Middle frontal gyrus (tissue), 1 donor: ENCODE measurements at regions not wholly inside any gene's neighbourhood (a gene's known extent, or its start where the extent isn't known, plus 50 kb on each side); places are given as distances from the start of the nearest gene placed in this dataset.

Experiments used
- DNase-seq: peaks from one replicate; pipeline ENCODE4 v3.0.0-alpha.2; 2015; ENCODE audit warnings: low spot score; ENCODE audit errors: extremely low spot score

DNA sequence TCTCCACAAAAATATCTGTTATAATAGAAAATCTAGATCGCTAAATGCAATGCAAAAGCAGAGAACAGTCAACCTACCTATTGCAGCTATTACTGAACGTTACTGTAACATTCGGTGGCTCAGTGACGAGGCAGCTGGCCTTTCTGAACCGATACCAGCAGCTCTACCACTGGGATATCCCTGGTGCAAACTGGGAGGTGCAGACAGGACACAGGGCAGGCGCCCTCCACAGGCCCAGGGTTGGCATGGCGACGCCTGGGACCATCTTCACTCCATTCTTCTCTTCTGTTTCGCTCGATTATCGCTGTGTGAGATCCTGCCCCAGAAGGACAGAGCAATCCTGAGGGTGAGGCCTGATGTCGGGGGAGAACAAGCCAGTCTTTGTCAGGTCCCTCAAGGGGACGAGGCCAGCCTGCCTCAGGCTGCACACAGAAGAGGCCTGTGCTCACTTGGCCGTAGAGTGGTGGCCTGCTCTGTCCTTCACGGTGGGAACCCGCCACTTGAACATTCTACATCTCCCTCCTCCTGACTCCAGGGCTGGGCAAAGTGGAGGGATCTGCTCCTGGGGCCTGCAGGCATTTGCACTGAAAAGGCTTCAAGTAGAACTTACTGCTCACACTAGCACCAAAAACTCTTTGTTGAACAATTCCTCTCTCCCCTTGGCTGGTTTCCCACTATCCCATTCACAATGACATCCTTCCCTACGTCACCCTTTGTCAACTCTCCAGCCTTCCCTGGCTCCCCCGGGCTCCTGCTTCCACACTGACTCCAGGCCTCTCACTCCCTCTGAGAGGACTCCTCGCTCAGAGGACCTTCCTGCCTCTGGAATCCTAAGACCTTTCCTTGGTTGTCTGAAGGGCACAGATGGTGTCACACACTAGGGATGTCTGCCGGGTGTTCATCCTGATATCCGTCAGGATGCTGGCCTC lies 49.7 kb downstream of the CYRIA start:
- DNase-seq: no peak

- DNase-seq: no peak
Measured at GRCh38 chr2:16615246-16615645, 50.4 kb downstream of the CYRIA start.

DNA sequence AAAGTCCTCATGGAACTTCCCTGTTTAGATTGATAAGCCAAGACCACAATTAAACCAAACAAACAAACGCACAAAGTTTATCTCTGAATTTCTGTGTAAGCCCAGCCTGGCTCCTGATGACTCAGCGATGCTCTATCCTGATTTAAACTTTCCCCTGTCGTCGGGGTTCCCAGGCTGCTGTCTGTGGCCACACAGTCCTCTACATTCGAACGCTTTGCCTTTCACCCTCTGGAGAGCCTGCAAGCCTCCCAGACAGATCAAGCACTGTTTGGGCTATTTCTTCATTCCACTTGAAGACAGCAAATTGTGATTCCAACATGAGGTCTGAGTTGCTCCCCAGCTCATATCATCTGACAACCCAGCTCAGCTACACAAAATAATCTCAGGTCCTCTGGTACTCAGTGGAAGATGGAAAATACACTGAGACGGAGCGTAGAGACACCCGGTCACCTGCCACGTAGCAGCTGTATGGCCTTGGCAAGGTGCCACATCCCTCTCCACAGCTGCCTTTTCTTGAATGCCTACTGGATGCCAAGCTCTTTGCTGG lies 51.2 kb downstream of the CYRIA start:
- DNase-seq: no peak

GRCh38 chr2:16613539-16614011 lies 52.1 kb downstream of the CYRIA start:
- DNase-seq: no peak

DNA sequence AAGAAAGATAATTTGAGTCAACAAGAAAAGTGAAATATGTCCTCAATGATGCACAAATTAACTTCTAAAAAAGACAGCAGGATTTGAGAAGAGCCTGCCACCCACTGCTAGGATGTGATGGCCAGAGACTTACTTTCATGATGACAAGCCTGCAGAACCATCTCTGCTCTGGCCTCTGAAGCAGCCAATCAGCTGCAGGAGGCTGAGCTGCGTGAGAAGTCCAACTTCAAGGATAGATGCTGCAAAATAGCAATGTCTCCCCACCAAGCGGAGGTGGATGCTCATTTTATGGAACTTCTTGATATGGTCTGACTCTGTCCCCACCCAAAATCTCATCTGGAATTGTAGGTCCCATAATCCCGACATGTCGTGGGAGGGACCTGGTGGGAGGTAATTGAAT lies 53.1 kb downstream of the CYRIA start:
- DNase-seq: peak; percentile 31

- no peak for DNase-seq
Measured at GRCh38 chr2:16609786-16610185, 55.8 kb downstream of the CYRIA start.

DNA sequence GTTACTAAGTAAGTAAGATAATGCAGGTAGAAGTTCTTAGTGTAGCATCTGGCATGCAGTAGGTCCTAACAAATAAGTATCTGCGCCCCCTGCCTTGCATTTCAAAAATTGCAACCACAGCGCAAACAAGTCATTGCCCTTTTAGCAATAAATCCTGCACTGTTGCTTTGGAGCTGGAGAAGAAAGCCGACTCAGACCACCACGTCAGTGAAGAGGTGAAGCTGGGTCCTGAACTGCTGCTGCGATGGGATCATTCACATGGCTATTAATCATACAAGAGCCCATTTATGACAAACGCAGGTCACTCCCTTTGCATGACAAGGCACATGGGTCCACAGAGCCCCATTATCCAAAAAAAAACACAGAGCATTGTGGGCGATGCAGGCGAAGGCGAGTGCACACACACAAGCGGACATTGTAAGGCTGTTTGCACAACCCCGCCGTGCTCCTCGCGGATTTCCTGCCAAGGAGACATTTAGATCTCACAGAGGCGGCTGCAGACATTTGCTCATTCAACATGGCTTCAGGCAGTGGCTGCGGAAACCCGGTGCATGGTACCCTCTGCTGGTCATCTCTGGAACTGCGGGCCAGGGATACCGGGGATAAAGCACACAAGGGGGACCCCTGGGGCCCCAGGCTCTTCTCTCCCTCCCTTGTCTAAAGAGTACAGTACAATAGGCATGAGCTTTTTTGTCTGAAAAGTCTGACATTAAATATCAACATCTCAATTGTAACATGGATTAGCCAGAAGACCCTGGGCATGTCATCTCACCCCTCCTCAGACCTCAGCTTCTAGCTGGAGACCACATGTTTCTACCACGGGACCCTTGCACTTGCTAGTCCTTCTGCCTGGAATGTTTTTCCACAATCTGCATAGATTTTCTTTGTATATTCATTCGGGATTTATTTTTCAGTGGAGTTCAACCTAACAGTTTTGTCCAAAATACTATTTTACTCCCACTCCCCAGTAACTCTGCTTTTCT lies 56.7 kb downstream of the CYRIA start:
- DNase-seq: peak; percentile 71

DNA sequence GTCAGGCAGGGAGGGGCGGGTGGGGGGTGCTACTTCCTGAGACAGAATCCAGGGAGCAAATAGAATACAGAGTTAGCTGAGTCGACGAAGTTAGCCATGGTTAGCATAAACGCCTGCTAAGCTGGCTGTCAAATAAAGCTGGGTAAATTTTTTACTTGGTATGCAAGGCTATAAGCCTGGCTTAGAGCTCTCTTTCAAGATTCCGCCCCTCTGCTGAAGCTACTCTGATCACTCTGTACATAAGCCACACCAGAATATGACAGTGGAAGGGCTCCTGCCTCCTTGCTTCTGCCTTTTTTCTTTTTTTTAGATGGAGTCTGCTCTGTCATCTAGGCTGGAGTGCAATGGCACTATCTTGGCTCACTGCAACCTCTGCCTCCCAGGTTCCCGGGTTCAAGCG lies 58.3 kb downstream of the CYRIA start:
- DNase-seq: no peak

DNA sequence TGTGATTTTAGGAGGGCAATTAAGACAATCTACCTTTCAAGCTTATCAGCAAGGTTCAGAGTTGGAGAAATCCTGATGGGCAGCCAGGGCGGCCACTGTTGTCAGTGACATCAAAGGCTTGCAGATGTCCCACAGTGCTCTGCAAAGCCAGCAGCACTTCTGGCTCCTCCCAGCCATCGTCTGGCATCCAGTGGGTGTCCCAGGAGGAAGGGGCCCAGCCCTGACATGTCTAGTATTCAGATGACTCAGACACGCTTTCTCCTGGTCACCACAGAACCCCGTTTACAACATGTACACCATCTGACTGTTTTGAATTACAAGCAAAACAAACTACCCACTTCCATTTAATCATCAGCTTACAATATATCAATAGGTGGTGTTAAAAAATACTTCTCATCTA lies 61.4 kb downstream of the CYRIA start:
- no peak for DNase-seq

GRCh38 chr2:16591370-16591933 lies 74.2 kb downstream of the CYRIA start:
- DNase-seq: no peak

DNA sequence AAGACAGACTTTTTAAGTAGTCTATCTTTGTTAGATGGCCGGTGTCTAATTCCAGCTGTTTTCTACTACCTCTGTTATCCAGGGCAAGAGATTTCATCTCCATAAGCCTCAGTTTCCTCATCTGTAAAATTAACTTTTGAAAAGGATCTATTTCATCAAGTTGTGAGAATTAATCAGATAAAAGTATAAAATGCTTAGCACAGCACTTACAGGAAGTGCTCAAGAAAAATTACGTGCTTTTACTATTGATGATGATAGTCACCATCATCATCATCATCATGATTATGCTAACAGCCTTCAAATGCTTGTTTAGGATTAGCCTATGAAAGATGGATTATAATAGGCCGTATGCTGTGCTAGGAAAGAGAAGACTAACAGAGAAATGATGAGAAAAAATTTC lies 76.2 kb downstream of the CYRIA start:
- no peak for DNase-seq

GRCh38 chr2:16588565-16588964 lies 77.1 kb downstream of the CYRIA start:
- DNase-seq: no peak

DNA sequence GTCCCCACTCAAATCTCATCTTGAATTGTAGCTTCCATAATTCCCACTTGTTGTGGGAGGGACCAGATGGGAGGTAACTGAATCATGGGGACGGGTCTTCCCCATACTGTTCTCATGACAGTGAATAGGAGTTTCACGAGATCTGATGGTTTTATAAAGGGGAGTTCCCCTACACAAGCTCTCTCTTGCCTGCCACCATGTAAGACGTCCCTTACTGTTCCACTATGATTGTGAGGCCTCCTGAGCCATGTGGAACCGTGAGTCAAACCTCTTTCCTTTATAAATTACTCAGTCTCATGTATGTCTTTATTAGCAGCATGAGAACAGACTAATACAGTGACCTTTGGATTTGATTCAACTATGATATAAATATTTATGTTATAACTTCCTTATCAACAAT lies 78.0 kb downstream of the CYRIA start:
- no peak for DNase-seq

GRCh38 chr2:16584824-16585540 lies 80.7 kb downstream of the CYRIA start:
- no peak for DNase-seq

GRCh38 chr2:16584084-16584483 lies 81.5 kb downstream of the CYRIA start:
- no peak for DNase-seq

GRCh38 chr2:16581241-16581640 lies 84.4 kb downstream of the CYRIA start:
- no peak for DNase-seq

- no peak for DNase-seq
Measured at GRCh38 chr2:16578081-16578480, 87.6 kb downstream of the CYRIA start.

DNA sequence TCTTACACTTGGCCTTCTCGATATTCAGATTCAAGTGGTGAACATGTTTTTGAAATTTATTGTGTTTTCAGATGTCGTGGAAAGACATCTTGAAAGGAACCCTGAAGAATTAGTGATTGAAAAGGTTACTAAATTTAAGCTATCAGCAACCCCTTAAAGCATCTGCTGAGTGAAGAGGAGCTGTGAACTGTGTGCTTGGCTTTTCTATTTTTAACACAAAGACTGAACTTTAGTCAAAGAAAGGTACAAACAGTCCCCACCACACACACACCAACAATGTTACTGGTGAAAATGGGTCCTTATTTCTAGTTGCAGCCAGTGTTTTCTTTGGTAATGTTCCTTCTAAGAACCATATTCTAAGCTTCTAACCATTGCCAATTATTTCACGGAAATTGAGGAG lies 95.1 kb downstream of the CYRIA start:
- no peak for DNase-seq

GRCh38 chr2:16568998-16569784 lies 96.4 kb downstream of the CYRIA start:
- no peak for DNase-seq

GRCh38 chr2:16566701-16567100 lies 98.9 kb downstream of the CYRIA start:
- DNase-seq: no peak
